Stimulated activated naive B cell treated with anti-CD40 and anti-IgM and Interleukin-4, amounts not matched to agents 10 μg/mL and 1 μg/mL and 100 μg/mL, for 72 hours (primary cell): ENCODE measurements at regions not wholly inside any gene's neighbourhood (a gene's known extent, or its start where the extent isn't known, plus 50 kb on each side); places are given as distances from the start of the nearest gene placed in this dataset.

ENCODE experiments used
- ATAC-seq, 2 donors: fragments of 150-1000 bp; cut with Tn5 transposase; replicated peaks; 2 replicates each; pipeline ENCODE4 v1.10.0; 2021; ENCODE audit warnings: moderate library complexity in 1 of 2
- DNase-seq: peaks from one replicate; pipeline ENCODE4 v3.0.0; 2021
- H3K27ac Mint-ChIP-seq: one replicate; pipeline ENCODE4 v1.8.0; 2022; ENCODE audit warnings: mild to moderate bottlenecking, mixed read lengths
- H3K27me3 Mint-ChIP-seq, 2 donors: one replicate each; pipeline ENCODE4 v1.8.0; 2022; ENCODE audit warnings: mixed read lengths in 2 of 2
- H3K36me3 Mint-ChIP-seq, 2 donors: one replicate each; pipeline ENCODE4 v1.8.0; 2022; ENCODE audit warnings: mixed read lengths in 2 of 2, mild to moderate bottlenecking in 1 of 2
- H3K4me1 Mint-ChIP-seq, 2 donors: one replicate each; pipeline ENCODE4 v1.8.0; 2022; ENCODE audit warnings: mixed read lengths in 2 of 2, mild to moderate bottlenecking in 1 of 2
- H3K4me3 Mint-ChIP-seq, 2 donors: one replicate each; pipeline ENCODE4 v1.8.0; 2022; ENCODE audit warnings: mild to moderate bottlenecking in 2 of 2, mixed read lengths in 2 of 2, moderate library complexity in 1 of 2
- H3K9me3 Mint-ChIP-seq, 2 donors: one replicate each; pipeline ENCODE4 v1.8.0; 2022; ENCODE audit warnings: mixed read lengths in 2 of 2, mild to moderate bottlenecking in 1 of 2

DNA sequence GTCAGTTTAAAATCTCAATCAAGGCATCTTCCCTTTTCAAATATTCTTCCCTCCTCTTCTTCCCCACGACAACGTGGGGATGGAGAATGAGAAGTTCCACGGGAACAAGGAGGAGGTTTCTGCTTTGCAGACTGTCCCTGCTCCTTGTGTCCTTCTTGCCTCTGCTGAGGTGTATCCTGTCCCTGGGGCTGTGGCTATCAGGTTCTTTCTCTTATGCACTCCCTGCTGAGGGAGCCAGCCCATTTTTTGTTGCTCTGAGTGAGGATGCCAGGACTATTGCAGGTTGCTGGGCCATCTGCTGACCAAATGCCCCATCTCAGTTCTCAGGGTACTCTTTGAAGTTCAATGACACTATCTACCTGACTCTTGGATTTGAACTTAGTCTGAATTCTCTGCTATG is 533.6 kb downstream of the RNF144B start:
- DNase-seq, result no peak
- H3K9me3 Mint-ChIP-seq, result peaks cover 0 to 9% of the 10 kb centered on the region in 2 donors
- ATAC-seq, result no peak
- H3K27ac Mint-ChIP-seq, result no peak overlapping the region
- no peak overlapping the region for H3K4me3 Mint-ChIP-seq
- no peaks in the 10 kb centered on the region for H3K4me1 Mint-ChIP-seq
- no peaks in the 10 kb centered on the region for H3K36me3 Mint-ChIP-seq
- H3K27me3 Mint-ChIP-seq, result no peaks in the 10 kb centered on the region

GRCh38 chr6:18931086-18931485 is 543.9 kb downstream of the RNF144B start:
- Mint-ChIP-seq H3K9me3 (peaks cover 0 to 1% of the 10 kb centered on the region in 2 donors), H3K27ac (no peak overlapping the region), H3K4me1 (no peaks in the 10 kb centered on the region), H3K27me3 (no peaks in the 10 kb centered on the region), H3K36me3 (no peaks in the 10 kb centered on the region), H3K4me3 (no peak overlapping the region)
- ATAC-seq, result no peak
- DNase-seq, result no peak

- DNase-seq (no peak), ATAC-seq (no peak)
- no peaks in the 10 kb centered on the region for H3K27me3 Mint-ChIP-seq
- no peaks in the 10 kb centered on the region for H3K36me3 Mint-ChIP-seq
- peaks cover 0 to 4% of the 10 kb centered on the region in 2 donors for H3K9me3 Mint-ChIP-seq
- no peak overlapping the region for H3K27ac Mint-ChIP-seq
- no peak overlapping the region for H3K4me3 Mint-ChIP-seq
- H3K4me1 Mint-ChIP-seq, result no peaks in the 10 kb centered on the region
Measured at GRCh38 chr6:18958146-18958545, 571.0 kb downstream of the RNF144B start.

DNA sequence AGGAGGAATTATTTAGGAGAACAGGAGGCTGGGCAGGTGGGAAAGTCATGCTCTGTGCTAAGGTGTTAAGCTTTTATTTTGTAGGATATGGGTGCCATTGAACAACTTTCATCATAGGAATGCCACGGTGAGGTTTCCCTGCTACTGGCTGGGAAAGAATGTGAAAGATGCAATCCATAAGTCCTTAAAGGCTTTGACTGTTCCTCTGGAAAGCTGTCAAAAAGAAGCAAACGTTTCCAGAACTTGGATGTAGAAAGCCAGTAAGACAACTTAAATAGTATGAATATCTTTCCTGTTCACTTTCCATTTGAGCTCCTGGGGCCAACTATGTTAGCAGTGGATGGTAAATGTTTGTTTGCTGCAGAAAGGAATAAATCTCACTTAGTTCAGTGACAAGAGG is 574.4 kb downstream of the RNF144B start:
- Mint-ChIP-seq H3K4me1 (no peaks in the 10 kb centered on the region), H3K4me3 (no peak overlapping the region), H3K27me3 (no peaks in the 10 kb centered on the region), H3K36me3 (no peaks in the 10 kb centered on the region), H3K27ac (no peak overlapping the region), H3K9me3 (peaks cover 5 to 13% of the 10 kb centered on the region in 2 donors)
- ATAC-seq, result no peak
- no peak for DNase-seq

DNA sequence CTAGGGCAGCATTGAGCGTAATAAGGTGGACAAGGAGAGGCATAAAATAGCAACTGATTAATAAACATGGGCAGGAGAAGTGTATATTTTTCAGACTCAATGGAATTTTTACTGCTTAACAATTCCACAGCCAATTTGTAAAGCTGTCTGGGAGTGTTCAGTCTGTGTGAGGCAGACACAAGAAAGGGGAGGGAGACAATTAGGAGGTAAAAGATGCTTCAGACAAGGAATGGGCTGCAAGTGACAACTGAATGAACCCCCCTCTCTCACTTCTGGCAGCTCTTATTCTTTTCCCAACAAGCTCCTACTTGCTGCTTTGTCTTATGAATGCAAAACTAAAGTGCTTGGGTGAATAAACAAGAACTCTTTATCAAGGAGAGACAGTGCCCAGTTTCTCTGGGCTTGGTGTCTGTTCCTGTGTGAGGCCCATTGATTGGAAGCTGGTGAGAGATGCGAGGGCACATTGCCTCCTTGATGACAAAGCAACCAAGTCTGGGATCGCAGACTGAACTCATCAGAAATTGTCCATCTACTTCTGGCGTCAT is 575.3 kb downstream of the RNF144B start:
- peaks cover 6 to 13% of the 10 kb centered on the region in 2 donors for H3K9me3 Mint-ChIP-seq
- no peak overlapping the region for H3K4me3 Mint-ChIP-seq
- no peak for DNase-seq
- H3K36me3 Mint-ChIP-seq, result no peaks in the 10 kb centered on the region
- H3K4me1 Mint-ChIP-seq, result no peaks in the 10 kb centered on the region
- no peak for ATAC-seq
- H3K27ac Mint-ChIP-seq, result no peak overlapping the region
- H3K27me3 Mint-ChIP-seq, result no peaks in the 10 kb centered on the region

DNA sequence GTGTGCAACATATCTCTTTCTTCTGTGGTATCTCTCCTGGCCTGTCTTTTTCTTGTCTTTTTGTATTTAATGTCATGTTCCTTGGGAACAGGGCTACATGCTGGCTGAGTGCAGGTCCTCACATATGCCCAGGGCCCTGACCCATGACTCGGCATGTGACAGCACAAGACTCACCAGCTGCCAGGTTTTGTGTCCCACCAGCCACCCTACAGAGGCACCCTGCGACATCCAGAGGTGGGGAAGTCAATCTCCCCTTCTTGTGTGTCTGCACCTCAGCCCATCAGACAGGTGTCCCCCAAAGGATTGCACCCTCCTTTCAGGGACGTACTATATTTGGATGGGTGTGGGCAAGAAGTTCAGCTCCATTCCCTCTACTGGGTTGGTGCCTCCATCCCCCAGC is 576.3 kb downstream of the RNF144B start:
- no peaks in the 10 kb centered on the region for H3K4me1 Mint-ChIP-seq
- no peak overlapping the region for H3K27ac Mint-ChIP-seq
- no peak for DNase-seq
- H3K9me3 Mint-ChIP-seq, result peaks cover 13% of the 10 kb centered on the region in 2 donors
- no peaks in the 10 kb centered on the region for H3K36me3 Mint-ChIP-seq
- no peak for ATAC-seq
- H3K27me3 Mint-ChIP-seq, result no peaks in the 10 kb centered on the region
- H3K4me3 Mint-ChIP-seq, result no peak overlapping the region

DNA sequence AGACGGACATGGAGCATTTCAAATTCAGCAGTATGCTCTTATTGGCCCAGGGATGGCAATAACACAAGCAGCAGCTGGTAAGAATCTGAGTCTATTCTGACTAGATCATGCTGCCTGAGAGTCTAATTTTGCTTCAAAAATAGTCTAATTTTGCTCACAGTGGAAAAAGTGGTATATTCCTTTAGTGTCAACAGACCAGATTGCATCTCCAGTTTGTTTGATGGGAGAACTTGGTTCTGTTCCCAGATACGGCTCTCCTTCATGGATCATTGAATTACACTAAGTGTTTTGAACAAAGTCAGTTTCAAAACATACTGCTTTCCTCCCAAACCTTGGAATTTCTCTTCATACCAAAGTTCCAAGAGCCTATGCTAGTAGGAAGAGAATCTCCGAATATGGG is 586.1 kb downstream of the RNF144B start:
- DNase-seq (no peak), ATAC-seq (no peak)
- Mint-ChIP-seq H3K36me3 (no peaks in the 10 kb centered on the region), H3K4me3 (no peak overlapping the region), H3K9me3 (peaks cover 0 to 3% of the 10 kb centered on the region in 2 donors), H3K4me1 (no peaks in the 10 kb centered on the region), H3K27ac (no peak overlapping the region), H3K27me3 (no peaks in the 10 kb centered on the region)

DNA sequence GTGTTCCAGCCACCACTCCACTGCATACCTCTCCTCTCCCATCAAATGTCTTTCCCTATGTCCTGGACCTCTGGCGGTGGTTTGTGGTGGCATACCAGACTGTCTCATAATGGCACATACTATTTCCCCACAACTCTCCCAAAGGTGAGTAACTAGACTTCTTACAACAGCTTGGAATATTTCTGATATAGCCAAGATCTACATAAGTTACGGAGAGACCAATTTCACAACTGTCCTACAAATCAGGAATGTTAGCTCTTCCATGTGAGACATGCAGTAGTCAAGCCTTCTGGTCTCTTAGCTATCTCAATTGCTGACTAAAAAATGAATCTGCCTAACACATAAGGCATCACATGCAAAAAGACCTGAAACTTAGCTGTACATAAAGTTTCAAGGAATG is 588.9 kb downstream of the RNF144B start:
- H3K4me3 Mint-ChIP-seq, result no peak overlapping the region
- no peak overlapping the region for H3K27ac Mint-ChIP-seq
- no peaks in the 10 kb centered on the region for H3K27me3 Mint-ChIP-seq
- DNase-seq (no peak), ATAC-seq (no peak)
- H3K36me3 Mint-ChIP-seq, result no peaks in the 10 kb centered on the region
- peaks cover 0 to under 1% of the 10 kb centered on the region in 2 donors for H3K9me3 Mint-ChIP-seq
- H3K4me1 Mint-ChIP-seq, result no peaks in the 10 kb centered on the region

- DNase-seq (no peak), ATAC-seq (no peak)
- no peaks in the 10 kb centered on the region for H3K27me3 Mint-ChIP-seq
- peaks cover 0 to 1% of the 10 kb centered on the region in 2 donors for H3K9me3 Mint-ChIP-seq
- no peaks in the 10 kb centered on the region for H3K36me3 Mint-ChIP-seq
- H3K27ac Mint-ChIP-seq, result no peak overlapping the region
- H3K4me1 Mint-ChIP-seq, result no peaks in the 10 kb centered on the region
- H3K4me3 Mint-ChIP-seq, result no peak overlapping the region
Measured at GRCh38 chr6:18976966-18977365, 589.8 kb downstream of the RNF144B start.

DNA sequence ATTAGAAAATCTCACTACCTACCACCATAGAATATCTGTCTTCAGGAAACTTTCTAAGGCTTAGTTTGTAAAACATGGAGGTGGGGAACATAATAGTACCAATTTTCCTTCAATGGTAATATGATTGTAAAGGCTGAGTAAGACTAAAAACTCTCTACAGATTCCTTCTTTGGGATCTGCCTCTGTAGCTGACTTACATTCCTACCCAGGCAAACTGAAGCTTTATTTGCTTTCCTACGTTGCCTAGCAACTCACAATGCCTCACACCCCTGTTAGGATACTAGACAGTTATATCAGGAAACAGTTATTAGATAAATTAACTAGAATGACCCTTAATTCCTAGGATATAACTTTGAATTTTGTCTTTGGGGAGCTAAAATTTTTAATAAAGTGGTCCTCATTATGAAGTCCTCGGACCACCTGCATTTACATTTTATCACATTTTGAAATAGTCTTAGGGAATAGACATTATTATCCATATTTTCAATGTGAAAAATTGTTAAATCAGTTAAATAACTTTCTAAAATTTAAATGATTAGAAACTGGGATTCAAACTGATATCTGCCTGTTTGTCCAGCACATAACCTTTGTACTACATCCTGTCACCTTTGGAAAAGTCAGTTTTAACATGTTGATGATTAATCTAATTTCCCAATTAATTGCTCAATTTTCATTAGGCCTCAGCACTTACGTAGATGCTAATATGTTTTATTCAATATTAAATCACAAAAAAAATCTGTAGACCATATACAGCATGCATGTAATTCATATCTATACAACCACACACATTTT is 591.4 kb downstream of the RNF144B start:
- H3K27ac Mint-ChIP-seq, result no peak overlapping the region
- DNase-seq (no peak), ATAC-seq (no peak)
- peaks cover 0 to 1% of the 10 kb centered on the region in 2 donors for H3K9me3 Mint-ChIP-seq
- no peaks in the 10 kb centered on the region for H3K27me3 Mint-ChIP-seq
- no peaks in the 10 kb centered on the region for H3K4me1 Mint-ChIP-seq
- no peak overlapping the region for H3K4me3 Mint-ChIP-seq
- no peaks in the 10 kb centered on the region for H3K36me3 Mint-ChIP-seq

- no peaks in the 10 kb centered on the region for H3K36me3 Mint-ChIP-seq
- no peak overlapping the region for H3K27ac Mint-ChIP-seq
- ATAC-seq (no peak), DNase-seq (no peak)
- H3K4me3 Mint-ChIP-seq, result no peak overlapping the region
- H3K27me3 Mint-ChIP-seq, result no peaks in the 10 kb centered on the region
- H3K9me3 Mint-ChIP-seq, result peaks cover 0 to 1% of the 10 kb centered on the region in 2 donors
- H3K4me1 Mint-ChIP-seq, result no peaks in the 10 kb centered on the region
Measured at GRCh38 chr6:18985061-18985460, 597.9 kb downstream of the RNF144B start.

- H3K4me1 Mint-ChIP-seq, result no peaks in the 10 kb centered on the region
- no peaks in the 10 kb centered on the region for H3K36me3 Mint-ChIP-seq
- no peak for DNase-seq
- H3K27ac Mint-ChIP-seq, result no peak overlapping the region
- H3K27me3 Mint-ChIP-seq, result no peaks in the 10 kb centered on the region
- no peak for ATAC-seq
- peaks cover 0 to 1% of the 10 kb centered on the region in 2 donors for H3K9me3 Mint-ChIP-seq
- H3K4me3 Mint-ChIP-seq, result no peak overlapping the region
Measured at GRCh38 chr6:18985996-18986395, 598.8 kb downstream of the RNF144B start.

GRCh38 chr6:18988636-18989035 is 601.5 kb downstream of the RNF144B start:
- Mint-ChIP-seq H3K27ac (no peak overlapping the region), H3K4me3 (no peak overlapping the region), H3K36me3 (no peaks in the 10 kb centered on the region), H3K4me1 (no peaks in the 10 kb centered on the region), H3K9me3 (no peaks in the 10 kb centered on the region), H3K27me3 (no peaks in the 10 kb centered on the region)
- no peak for ATAC-seq
- DNase-seq, result no peak

DNA sequence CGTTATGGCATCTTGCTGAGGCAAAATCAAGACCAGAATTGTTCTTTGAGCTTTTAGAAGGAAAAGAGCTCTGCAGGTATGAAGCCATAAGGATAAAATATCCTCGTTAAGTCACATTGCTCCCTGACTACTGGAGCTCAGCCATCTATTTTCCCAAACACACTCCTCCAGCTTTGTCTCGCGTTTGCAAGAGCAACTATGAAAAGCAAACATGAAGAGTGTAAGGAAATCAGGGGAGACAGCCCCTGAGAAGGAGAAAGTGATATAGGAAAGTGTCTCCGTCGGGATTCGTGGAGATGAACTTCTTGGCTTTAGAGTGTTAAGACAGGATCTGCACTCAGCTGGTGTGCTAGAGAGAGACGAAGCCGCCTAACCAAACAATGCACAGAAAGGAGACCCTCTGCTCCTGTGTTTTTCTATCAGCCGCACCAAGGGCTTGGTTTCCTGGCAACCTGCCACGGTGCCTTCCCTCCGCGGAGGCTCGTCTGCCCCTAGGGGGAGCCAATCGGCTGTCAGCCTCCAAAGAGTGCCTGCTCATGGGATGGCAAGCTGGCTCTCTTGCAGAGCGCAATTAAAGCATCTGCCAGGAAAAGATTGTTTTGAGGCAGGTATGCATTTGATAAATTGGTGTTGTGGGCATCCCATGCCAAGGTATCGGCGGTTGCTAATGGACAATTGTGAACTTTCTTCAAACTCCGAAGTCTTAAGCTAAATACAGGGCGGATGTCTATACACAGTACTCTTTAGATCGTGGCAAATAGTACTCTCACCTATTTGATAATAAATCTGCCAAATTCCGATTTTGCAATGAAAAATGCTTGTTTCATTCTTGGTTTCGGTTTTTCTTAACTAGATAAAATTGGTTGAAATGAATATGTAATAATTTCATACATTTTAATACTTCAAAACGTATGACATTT is 603.2 kb downstream of the RNF144B start:
- Mint-ChIP-seq H3K36me3 (no peaks in the 10 kb centered on the region), H3K4me1 (no peaks in the 10 kb centered on the region), H3K9me3 (no peaks in the 10 kb centered on the region), H3K4me3 (no peak overlapping the region), H3K27ac (no peak overlapping the region), H3K27me3 (no peaks in the 10 kb centered on the region)
- peak; percentile 56 to 57 for ATAC-seq
- peak; percentile 3 for DNase-seq
